ENCODE measurements at regions not wholly inside any gene's neighbourhood (a gene's known extent, or its start where the extent isn't known, plus 50 kb on each side); places are given as distances from the start of the nearest gene placed in this dataset.

GRCh38 chr6:22113026-22113766 lies 183.6 kb downstream of the PRL start:
- no peak overlapping the region for H3K4me3 ChIP-seq
- no peaks in the 10 kb centered on the region for H3K36me3 ChIP-seq
- no peaks in the 10 kb centered on the region for H3K4me1 ChIP-seq
- H3K27me3 ChIP-seq = no peaks in the 10 kb centered on the region
- no peak for DNase-seq (ENCODE audit: extremely low spot score in 2 of 2)
- TF ChIP-seq CTCF (IDR thresholded peaks at IDR 0.05) (no peak), POLR2AphosphoS5 (IDR thresholded peaks at IDR 0.05; ENCODE audit: insufficient read depth in 1 of 2, low read depth in 1 of 2) (peak in 1 of 2 donors; percentile 62), POLR2A (IDR thresholded peaks at IDR 0.05) (no peak)
- no peaks in the 10 kb centered on the region for H3K9me3 ChIP-seq
- H3K27ac ChIP-seq = no peak overlapping the region
- intact Hi-C loops (cut with DNase I) = no loop called here

- Histone ChIP-seq H3K27me3 (no peaks in the 10 kb centered on the region), H3K9me3 (no peaks in the 10 kb centered on the region), H3K4me3 (no peak overlapping the region), H3K27ac (no peak overlapping the region), H3K36me3 (no peaks in the 10 kb centered on the region), H3K4me1 (no peaks in the 10 kb centered on the region)
- TF ChIP-seq POLR2A (IDR thresholded peaks at IDR 0.05) = no peak
- TF ChIP-seq POLR2AphosphoS5 (IDR thresholded peaks at IDR 0.05; ENCODE audit: insufficient read depth in 1 of 2, low read depth in 1 of 2) = no peak
- TF ChIP-seq CTCF (IDR thresholded peaks at IDR 0.05) = no peak
- intact Hi-C loops (cut with DNase I) = no loop called here
- DNase-seq (ENCODE audit: extremely low spot score in 2 of 2) = no peak
Measured at GRCh38 chr6:22115559-22115958, 181.3 kb downstream of the PRL start.

GRCh38 chr6:22117631-22118030 lies 179.2 kb downstream of the PRL start:
- Histone ChIP-seq H3K27me3 (no peaks in the 10 kb centered on the region), H3K4me3 (no peak overlapping the region), H3K27ac (no peak overlapping the region), H3K9me3 (no peaks in the 10 kb centered on the region), H3K4me1 (no peaks in the 10 kb centered on the region), H3K36me3 (no peaks in the 10 kb centered on the region)
- intact Hi-C loops (cut with DNase I) = no loop called here
- TF ChIP-seq POLR2A (IDR thresholded peaks at IDR 0.05) = no peak
- no peak for TF ChIP-seq CTCF (IDR thresholded peaks at IDR 0.05)
- TF ChIP-seq POLR2AphosphoS5 (IDR thresholded peaks at IDR 0.05; ENCODE audit: insufficient read depth in 1 of 2, low read depth in 1 of 2) = no peak
- DNase-seq (ENCODE audit: extremely low spot score in 2 of 2) = no peak

DNA sequence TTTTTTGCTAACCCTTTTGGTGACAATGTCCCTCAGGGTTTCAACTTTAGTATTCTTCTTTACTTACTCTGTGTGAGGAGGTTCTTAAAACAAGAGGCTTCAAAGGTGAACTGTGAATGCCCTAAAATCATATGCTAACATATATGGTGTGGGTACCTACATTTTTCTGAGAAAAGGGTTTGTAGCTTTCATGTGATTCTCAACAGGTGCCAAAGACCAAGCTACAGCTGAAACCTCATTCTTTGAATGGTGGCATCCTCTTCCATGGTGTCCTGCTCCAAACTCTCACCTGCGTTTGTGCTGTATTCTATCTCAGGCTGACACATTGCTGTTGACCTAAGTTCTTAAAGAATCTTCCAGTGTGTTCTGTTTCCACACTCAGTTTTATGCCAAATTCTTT lies 177.3 kb downstream of the PRL start:
- no peak for DNase-seq (ENCODE audit: extremely low spot score in 2 of 2)
- Histone ChIP-seq H3K36me3 (no peaks in the 10 kb centered on the region), H3K9me3 (no peaks in the 10 kb centered on the region), H3K27ac (no peak overlapping the region), H3K4me3 (no peak overlapping the region), H3K4me1 (no peaks in the 10 kb centered on the region), H3K27me3 (no peaks in the 10 kb centered on the region)
- intact Hi-C loops (cut with DNase I) = no loop called here
- TF ChIP-seq POLR2AphosphoS5 (IDR thresholded peaks at IDR 0.05; ENCODE audit: insufficient read depth in 1 of 2, low read depth in 1 of 2) (no peak), CTCF (IDR thresholded peaks at IDR 0.05) (no peak), POLR2A (IDR thresholded peaks at IDR 0.05) (no peak)

DNA sequence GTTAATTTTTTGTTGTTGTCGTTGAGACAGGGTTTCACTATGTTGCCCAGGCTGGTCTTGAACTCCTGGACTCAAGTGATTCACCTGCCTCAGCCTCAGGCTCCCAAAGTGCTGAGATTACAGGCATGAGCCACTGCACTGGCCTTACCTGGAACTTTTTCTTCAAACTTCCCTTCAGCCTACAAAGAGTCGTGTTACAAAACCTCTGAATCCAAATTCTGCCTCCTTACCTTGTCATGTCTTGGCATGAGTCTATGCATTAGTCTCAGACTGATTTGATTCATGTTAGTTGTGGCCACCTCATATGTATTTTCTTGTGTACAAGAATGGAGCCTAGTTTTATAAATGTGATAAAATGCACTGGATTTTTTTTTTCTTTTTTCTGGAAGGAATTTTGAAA lies 172.1 kb downstream of the PRL start:
- intact Hi-C loops (cut with DNase I) = no loop called here
- Histone ChIP-seq H3K4me3 (no peak overlapping the region), H3K27ac (no peak overlapping the region), H3K4me1 (no peaks in the 10 kb centered on the region), H3K27me3 (no peaks in the 10 kb centered on the region), H3K9me3 (no peaks in the 10 kb centered on the region), H3K36me3 (no peaks in the 10 kb centered on the region)
- no peak for DNase-seq (ENCODE audit: extremely low spot score in 2 of 2)
- no peak for TF ChIP-seq CTCF (IDR thresholded peaks at IDR 0.05)
- no peak for TF ChIP-seq POLR2A (IDR thresholded peaks at IDR 0.05)
- TF ChIP-seq POLR2AphosphoS5 (IDR thresholded peaks at IDR 0.05; ENCODE audit: insufficient read depth in 1 of 2, low read depth in 1 of 2) = no peak
